OCI-LY7 (cell line): ENCODE measurements at regions not wholly inside any gene's neighbourhood (a gene's known extent, or its start where the extent isn't known, plus 50 kb on each side); places are given as distances from the start of the nearest gene placed in this dataset.

ENCODE experiments used
- BruUV-seq: library from RNA; stranded (reverse); fragments of 400-500 nt; replicated peaks from 2 replicates; lab custom pipeline; 2021; lab: Mats Ljungman, UMichigan
- CTCF ChIA-PET: fragments of 300-600 bp; sonication (Branson Sonifier 250); formaldehyde crosslinking; loops from one replicate; lab custom pipeline; 2022; ENCODE audit warnings: antibody characterized with exemption; ENCODE audit not compliant: unreplicated experiment; lab: Charles Lee
- POLR2A ChIA-PET: fragments of 300-600 bp; sonication (Branson Sonifier 250); formaldehyde crosslinking; loops from one replicate; lab custom pipeline; 2022; ENCODE audit warnings: antibody characterized with exemption; lab: Charles Lee
- DNase-seq: peaks from one replicate; pipeline ENCODE4 v3.0.0-alpha.2; 2015; ENCODE audit warnings: low spot score
- H2AFZ ChIP-seq: fragments of 200-600 bp; sonication (generic), shearing (Covaris generic); 2 replicates; pipeline ENCODE4 v1.6.1; 2014; ENCODE audit warnings: mild to moderate bottlenecking, antibody characterized with exemption, low read length, moderate library complexity
- H3K27ac ChIP-seq: fragments of 200-600 bp; sonication (generic); 2 replicates; pipeline ENCODE4 v1.5.1; 2014; ENCODE audit warnings: mixed run types, low read depth, mild to moderate bottlenecking, moderate library complexity, low read length, inconsistent platforms; ENCODE audit not compliant: poor library complexity, severe bottlenecking
- H3K36me3 ChIP-seq: fragments of 200-600 bp; sonication (generic); 2 replicates; pipeline ENCODE4 v1.6.1; 2014; ENCODE audit warnings: mild to moderate bottlenecking, antibody characterized with exemption, low read length, moderate library complexity, mixed read lengths; ENCODE audit not compliant: insufficient read depth
- H3K4me1 ChIP-seq: fragments of 200-600 bp; sonication (generic); 2 replicates; pipeline ENCODE4 v1.5.1; 2014; ENCODE audit warnings: mild to moderate bottlenecking, low read length; ENCODE audit not compliant: insufficient read depth, poor library complexity, severe bottlenecking
- H3K4me2 ChIP-seq: fragments of 200-600 bp; sonication (generic); 2 replicates; pipeline ENCODE4 v1.6.1; 2014; ENCODE audit warnings: mild to moderate bottlenecking, low read length
- H3K4me3 ChIP-seq: fragments of 200-600 bp; sonication (generic); 2 replicates; pipeline ENCODE4 v1.5.1; 2014; ENCODE audit warnings: mild to moderate bottlenecking, low read depth, low read length; ENCODE audit not compliant: poor library complexity, severe bottlenecking
- H3K79me2 ChIP-seq: fragments of 200-600 bp; sonication (generic); 2 replicates; pipeline ENCODE4 v1.6.1; 2016; ENCODE audit warnings: low read depth, mild to moderate bottlenecking, low read length, moderate library complexity, mixed read lengths; ENCODE audit not compliant: insufficient read depth
- H3K9me2 ChIP-seq: fragments of 200-600 bp; sonication (generic); 2 replicates; pipeline ENCODE4 v1.6.1; 2016; ENCODE audit warnings: mild to moderate bottlenecking, low read length, mixed read lengths; ENCODE audit not compliant: insufficient read depth
- H3K9me3 ChIP-seq: fragments of 200-600 bp; sonication (generic); 2 replicates; pipeline ENCODE4 v1.6.1; 2014; ENCODE audit warnings: mild to moderate bottlenecking, mixed run types, low read length, mixed read lengths
- H4K20me1 ChIP-seq: fragments of 200-600 bp; sonication (generic); 2 replicates; pipeline ENCODE4 v1.6.1; 2014; ENCODE audit warnings: mild to moderate bottlenecking, antibody characterized with exemption, low read length, moderate library complexity, mixed read lengths; ENCODE audit not compliant: insufficient read depth
- CTCF ChIP-seq: fragments of 200-600 bp; sonication (generic); conservative IDR thresholded peaks from 2 replicates; pipeline ENCODE4 v1.5.1; 2014; ENCODE audit warnings: mild to moderate bottlenecking, antibody characterized with exemption, low read length, moderate library complexity, mixed read lengths
- EZH2phosphoT487 ChIP-seq: fragments of 200-600 bp; sonication (generic); IDR thresholded peaks from 2 replicates; pipeline ENCODE4 v1.6.1; 2018; ENCODE audit warnings: low read depth, borderline replicate concordance, mild to moderate bottlenecking, mixed run types, antibody characterized with exemption, low read length, moderate library complexity, mixed read lengths
- intact Hi-C: fragments of 100-400 bp; cut with micrococcal nuclease; formaldehyde crosslinking; loops from one replicate; pipeline ENCODE4 v1.10.0; 2022; ENCODE audit not compliant: unreplicated experiment

DNA sequence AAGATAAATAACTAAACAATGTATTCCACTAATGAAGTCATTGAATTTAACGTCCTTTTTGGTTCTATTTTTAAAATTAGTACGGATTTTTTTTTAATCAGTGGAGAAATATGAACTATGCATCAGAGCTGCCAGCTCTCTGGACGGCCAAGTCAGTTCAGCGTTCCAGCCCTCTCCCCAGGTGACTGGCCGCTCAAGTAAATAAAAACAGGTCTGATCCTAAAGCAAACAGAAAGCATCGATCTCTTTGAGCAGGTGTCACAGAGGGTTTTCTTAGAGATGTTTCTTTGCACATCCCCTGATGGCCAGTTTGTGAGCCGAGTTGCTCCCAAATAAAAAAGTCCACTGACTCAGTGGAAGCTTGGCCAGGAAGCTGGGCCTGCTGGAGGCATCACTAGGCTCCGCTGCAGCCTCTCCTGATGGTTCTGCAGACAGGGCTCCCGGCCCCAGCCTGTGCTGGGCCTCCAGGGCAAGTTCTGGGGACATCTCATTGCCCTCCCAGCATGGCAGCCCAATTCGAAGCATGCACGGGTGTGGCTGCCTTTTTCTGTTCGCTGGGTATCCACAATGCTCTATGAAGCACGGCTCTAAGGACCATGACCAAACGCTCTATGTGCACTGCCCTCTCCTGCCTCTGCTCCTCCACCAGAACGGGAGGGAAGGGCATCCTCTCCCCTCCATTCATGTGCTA is 74.7 kb upstream of the PPP2R2D start:
- BruUV-seq: no TSS peak

DNA sequence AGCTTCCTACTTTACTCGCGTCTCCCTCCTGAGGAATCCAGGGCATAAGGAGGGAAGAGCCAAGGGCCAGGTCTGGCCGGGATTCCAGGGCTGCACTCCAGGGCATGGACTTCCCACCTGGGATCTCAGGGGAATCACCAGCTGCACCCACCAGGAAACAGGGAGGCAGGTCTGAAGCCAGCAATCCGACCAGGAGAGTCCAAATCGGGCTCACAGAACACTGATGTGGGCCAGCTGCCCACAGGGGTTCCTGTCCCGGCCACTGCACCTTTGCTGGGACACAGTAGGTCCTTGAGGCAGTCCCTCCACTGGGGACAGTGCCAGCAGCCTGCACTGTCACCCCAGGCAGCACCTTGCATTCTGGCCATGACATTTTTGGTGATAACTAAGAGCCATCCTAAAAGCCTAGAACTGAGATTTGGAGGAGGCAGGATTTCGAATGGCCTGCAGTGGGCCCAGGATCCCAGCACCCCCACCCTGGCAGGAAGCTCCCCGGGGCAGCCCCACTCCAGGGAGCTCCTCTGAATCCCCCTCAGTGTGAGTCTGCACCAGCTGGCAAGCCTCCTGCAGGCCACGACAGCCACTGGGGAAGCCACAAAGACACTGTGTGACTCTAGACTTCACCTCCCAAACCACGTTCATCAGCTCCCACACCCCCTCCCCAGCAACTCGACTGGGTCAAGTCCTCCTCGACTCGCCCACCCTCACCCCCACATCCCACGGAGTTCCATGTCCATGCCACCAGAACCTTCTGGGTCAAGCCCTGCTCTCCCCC is 71.5 kb upstream of the PPP2R2D start:
- no TSS peak for BruUV-seq

More for the DNA sequence above, 74.7 kb upstream of the PPP2R2D start:
- CTCF ChIA-PET: no interaction called here
- intact Hi-C loops: no loop called here
- Histone ChIP-seq H3K4me3 (no peak overlapping the region), H3K27ac (no peak overlapping the region), H3K9me2 (no peaks in the 10 kb centered on the region), H4K20me1 (no peaks in the 10 kb centered on the region), H2AFZ (no peak overlapping the region), H3K36me3 (no peaks in the 10 kb centered on the region), H3K4me1 (no peaks in the 10 kb centered on the region), H3K9me3 (no peaks in the 10 kb centered on the region), H3K4me2 (no peak overlapping the region), H3K79me2 (no peaks in the 10 kb centered on the region)
- no peak for TF ChIP-seq EZH2phosphoT487
- TF ChIP-seq CTCF: no peak
- POLR2A ChIA-PET: no interaction called here
- DNase-seq: no peak

More for the DNA sequence above, 71.5 kb upstream of the PPP2R2D start:
- CTCF ChIA-PET: no interaction called here
- no peak for DNase-seq
- POLR2A ChIA-PET: interaction anchor here (0.6 kb wide), 1 partner anchor 971 kb away, joined by 3 read pairs; no protein-coding TSS in a partner anchor
- H4K20me1 ChIP-seq: no peaks in the 10 kb centered on the region
- H3K9me2 ChIP-seq: no peaks in the 10 kb centered on the region
- no peaks in the 10 kb centered on the region for H3K4me1 ChIP-seq
- no peak overlapping the region for H3K4me3 ChIP-seq
- H3K79me2 ChIP-seq: no peaks in the 10 kb centered on the region
- TF ChIP-seq CTCF (no peak), EZH2phosphoT487 (no peak)
- H2AFZ ChIP-seq: no peak overlapping the region
- no peaks in the 10 kb centered on the region for H3K9me3 ChIP-seq
- no peaks in the 10 kb centered on the region for H3K36me3 ChIP-seq
- H3K27ac ChIP-seq: no peak overlapping the region
- H3K4me2 ChIP-seq: no peak overlapping the region
- intact Hi-C loops: no loop called here
